ENCODE measurements at regions not wholly inside any gene's neighbourhood (a gene's known extent, or its start where the extent isn't known, plus 50 kb on each side); places are given as distances from the start of the nearest gene placed in this dataset.
"Not testable (repeated sequence)": the region's sequence is repeated elsewhere in the genome, so short reads cannot be mapped to it uniquely, and the experiment has no call there.

DNA sequence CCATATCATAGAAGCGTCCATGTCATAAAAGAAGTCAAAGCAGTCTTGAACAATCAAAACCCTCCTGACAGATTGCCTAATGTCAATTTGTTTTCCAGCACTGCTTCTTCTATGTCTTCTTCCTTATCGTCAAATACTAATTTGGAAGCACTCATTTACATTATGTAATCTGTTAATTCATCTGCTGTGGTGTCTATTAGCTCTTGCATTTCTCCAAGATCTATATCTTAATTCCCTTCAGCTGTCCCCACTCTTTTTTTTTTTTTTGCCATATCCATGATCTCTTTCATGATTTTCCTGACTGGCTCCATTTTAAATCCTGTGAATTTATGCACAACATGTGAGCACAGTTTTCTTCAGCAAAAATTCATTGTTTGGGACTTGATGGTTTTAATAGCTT, 560.5 kb upstream of the ARPP21 start:
- no peak for DNase-seq

DNA sequence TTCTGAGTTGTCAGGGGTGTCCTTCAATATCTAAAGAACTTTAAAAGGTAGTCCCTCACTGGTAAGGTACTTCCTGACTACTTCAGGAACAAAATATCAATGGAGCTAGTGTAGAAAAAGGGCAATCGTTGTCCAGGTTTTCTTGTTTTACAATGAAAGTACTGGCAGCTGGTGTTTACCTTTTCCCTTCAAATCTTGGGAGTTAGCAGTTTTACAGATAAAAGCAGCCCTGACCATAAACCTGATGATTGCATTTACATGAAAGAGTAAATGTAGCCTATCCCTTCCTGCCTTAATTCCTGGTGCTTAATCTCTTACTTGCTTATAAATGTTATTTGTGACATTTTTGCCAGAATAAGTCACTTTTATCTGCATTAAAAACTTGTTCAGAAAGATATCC, 559.9 kb upstream of the ARPP21 start:
- DNase-seq, result no peak

DNA sequence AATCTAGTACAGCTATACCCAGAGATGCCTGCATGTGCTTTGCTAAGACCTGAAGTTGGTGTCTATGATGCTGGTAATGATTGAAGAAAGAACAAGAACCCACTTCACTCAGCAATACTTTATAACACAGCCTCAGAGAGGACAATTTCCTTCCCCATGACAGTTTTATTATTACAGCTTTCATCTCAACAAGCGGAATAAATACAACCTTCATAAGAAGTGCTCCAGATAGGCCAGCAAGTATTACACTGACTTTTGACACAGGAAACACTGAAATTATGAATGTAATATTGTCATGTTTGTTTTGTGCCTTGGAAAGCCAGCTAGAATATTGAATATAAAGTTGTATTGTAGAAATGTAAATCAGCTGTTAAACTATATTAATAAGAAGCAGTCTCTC, 557.4 kb upstream of the ARPP21 start:
- no peak for DNase-seq

DNA sequence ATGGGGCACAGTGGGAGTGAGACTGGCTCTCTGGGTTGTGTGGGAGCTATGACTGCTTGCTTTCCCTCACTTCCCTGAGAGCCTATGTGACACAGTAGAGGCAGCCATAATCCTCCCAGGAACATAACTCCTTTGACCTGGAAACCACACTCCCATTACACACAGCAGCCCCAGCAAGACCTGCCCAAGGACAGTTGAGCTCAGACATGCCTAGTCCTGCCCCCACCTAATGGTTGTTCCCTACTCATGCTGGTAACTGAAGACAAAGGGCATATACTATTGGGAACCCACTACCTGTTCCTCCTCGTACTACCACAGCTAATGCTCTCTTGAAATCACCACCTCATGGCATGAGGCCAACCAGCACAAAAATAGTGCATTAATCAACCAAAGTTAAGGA, 550.4 kb upstream of the ARPP21 start:
- no peak for DNase-seq

DNA sequence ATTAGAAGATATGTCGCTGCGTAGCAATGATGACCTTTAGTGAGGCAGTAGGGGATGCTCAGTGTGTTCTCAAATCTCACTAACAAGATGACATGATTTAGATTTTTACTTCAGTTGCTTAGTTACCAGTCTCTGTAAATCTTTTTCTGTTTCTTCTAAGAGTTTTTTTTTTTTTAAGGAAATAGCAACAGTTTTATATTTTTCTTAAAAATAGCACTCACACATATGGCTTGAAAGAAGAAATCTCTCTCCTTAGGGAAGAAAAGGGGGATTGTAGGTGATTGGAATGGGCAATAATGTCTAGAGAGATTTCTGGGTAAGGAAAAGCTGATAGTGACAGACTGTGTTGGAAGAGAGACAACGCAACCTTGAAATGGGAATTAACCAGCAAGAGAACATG, 524.6 kb upstream of the ARPP21 start:
- no peak for DNase-seq

DNA sequence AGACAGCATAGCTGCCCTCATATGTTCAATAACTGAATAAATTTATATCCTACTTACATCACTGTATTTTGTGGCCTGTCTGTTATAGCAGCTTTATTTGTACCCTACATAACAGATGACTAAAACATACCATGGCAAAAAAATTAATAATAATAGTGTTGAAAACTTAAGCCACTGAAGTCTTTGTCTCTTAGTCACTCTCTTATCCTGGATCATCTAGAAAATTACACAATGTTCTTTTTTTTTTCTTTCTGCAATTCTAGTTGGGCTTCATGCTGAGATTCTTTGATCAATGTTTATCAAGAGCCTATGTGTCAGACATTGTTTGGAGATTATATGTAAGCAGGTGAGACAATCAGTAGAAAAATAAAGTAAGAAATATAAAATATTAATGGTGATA, 519.3 kb upstream of the ARPP21 start:
- no peak for DNase-seq

DNA sequence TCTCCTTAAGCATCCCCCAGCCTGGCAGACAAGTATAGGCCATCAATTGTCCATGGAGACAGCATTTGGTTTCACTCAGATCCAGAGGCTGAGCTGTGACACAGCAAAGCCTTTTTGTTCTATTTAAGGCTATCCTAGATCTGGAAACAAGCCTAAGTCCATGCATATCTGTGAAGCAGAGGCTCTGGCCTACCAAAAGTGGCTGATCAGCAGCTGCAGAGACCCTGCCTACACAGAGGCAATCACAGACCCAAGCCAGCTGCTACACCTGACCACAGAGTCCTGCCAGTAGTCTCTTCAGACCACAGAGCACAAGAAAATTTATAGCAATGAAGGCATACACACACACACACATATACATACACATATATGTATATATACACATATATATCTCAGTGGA, 501.7 kb upstream of the ARPP21 start:
- DNase-seq, result no peak

DNA sequence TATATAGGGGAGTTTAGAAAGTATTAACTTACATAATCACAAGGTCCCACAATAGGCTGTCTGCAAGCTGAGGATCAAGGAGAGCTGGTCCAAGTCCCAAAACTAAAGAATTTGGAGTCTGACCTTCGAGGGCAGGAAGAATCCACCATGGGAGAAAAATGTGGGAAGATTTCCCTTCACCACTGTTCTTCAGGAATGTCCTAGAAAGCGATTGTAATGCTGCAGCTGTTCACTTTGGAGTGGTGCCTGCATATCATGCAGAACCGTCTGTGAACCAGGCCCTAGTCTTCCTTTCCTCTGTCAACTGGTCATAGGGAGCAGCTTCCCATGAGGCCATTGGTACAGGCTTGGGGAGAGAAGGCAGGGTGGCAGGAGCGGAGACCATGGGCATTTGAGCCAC, 497.9 kb upstream of the ARPP21 start:
- no peak for DNase-seq

DNA sequence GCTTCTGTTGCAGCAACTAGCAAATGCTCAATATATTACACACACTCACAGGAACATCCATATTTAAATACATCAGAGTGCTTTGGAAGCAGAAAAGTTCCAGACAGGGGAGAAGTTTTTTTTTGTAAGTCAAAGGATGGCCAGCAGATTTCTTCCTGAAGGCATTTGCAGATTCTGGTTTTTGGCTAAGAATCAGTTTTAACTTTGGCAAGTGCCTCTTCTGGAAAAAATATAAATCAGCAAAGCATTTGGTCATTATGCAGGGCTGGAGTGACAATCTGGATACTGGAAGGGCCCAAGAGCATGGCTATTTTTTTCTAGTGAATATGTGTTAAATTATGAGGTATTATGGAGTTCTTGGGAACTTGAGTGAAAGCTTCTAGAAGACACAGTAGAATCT, 495.3 kb upstream of the ARPP21 start:
- DNase-seq, result no peak

DNA sequence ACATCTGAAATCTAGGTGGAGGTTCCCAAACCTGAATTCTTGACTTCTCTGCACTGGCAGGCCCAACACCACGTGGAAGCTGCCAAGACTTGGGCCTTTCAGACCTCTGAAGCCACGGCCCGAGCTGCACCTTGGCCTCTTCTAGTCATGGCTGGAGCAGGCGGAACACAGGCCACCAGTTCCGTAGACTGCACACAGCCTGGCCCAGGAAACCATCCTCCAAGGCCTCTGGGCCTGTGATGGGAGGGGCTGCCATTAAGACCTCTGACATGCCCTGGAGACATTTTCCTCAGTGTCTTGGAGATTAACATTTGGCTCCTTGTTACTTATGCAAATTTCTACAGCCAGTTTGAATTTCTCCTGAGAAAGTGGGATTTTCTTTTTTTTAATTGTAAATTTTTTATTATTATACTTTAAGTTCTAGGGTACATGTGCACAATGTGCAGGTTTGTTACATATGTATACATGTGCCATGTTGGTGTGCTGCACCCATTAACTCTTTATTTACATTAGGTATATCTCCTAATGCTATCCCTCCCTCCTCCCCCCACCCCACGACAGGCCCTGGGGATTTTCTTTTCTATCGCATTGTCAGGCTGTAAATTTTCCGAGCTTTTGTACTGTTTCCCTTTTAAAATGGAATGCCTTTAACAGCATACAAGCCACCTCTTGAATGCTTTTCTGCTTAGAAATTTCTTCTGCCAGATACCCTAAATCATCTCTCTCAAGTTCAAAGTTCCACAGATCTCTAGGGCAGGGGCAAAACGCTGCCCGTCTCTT, 492.9 kb upstream of the ARPP21 start:
- DNase-seq, result not testable (repeated sequence)

DNA sequence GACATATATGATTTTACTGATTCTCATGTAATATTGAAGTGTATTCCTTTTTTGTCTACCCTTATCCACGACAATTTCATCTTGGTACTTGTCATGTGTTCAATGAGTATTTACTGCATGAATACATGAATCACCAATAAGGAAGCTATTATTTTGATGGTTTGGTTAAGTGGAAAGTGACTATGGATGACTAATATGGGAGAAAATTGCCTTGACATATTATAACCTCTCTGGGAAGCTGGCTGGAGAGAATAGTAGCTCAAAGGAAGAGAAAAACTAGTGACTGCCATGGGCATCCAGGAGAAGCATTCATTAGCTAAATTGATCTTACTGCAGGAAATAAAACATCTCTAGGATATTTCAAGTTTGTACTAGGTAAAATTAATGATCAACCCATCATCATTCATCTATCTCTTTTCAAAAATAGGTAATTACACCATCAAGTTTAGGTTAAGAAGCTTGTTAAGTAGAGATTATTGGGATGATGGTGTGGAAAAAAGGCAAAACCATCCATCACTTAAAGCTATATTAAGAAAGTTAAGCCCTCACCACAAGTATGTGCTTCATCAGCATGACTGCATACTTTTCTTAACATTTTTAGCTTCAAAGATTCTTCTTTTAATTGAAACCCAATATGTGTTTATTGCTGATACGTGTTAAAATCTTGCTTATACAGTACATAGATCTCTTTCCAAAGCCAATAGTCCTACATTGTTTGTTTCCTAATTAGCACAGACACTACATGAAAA, 455.2 kb upstream of the ARPP21 start:
- no peak for DNase-seq

DNA sequence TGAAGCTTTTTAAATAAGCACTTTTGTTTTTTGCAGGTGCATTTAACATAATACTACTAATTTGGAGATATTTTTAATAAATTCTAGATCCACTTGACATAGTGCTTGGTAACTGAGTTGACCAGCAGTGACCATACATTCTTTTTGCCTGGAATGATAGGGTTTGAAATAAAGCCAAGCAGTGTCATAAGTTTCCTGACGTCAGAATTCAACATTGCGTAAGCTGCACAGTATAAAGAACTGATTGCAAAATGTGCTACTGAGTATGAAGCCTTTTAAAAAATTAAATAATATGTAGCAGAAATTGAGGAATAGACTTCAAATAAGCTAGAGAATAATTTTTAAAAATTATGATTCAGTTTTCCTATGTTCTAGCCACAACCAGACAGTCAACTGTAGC, 454.6 kb upstream of the ARPP21 start:
- DNase-seq, result no peak

DNA sequence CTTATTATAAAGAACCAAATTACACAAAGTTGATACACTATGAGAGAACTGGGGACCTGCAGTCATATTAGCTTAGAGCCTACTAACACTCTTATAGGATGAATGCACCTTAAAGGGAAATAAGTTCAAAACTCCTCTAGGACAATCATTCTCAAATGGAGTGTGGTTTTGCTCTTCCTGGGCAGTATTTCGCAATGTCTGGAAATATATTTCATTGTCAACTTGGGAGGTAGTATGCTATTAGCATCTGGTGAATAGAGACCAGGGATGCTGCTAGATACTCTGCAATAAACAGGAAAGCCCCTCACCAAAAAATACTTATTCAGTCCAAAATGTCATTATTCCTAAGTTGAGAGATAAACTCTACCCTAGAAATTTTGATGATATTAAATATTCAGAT, 451.4 kb upstream of the ARPP21 start:
- no peak for DNase-seq

DNA sequence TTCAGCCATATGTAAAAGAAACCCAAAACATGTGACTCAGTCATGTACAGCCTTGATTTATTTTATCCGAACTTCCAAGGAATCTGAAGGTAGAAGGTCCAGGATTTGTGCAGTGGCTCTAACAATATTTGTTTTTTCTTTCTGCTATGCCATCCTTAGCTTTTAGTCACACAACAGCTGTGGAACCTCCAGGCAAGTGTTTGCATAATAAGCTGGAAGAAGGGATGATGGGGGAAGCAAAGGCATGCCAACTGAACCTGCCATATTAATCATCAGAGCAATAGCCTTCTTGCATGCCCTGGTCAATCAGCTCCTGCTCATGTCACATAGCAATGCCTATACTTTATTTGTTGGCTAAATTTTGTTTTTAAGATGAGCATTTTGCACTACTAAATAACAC, 444.7 kb upstream of the ARPP21 start:
- DNase-seq, result no peak

DNA sequence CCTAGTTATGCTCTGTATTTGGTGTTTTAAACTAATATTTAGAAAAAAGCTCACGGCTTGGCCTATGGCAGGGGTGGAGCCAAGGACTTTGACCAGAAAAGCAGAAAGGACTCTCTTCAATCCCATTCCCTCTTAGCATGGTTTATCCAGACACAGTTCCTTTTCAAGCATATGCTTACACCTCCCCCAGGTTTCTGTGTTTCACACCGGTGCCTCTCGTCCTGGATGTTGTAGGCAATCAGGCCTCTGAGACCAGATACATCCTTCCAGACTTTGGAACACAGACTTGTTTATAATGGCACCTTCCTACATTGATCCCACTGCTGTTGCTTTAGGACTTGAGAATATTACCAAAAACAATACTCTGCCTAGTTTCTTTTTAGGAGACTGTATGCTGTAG, 440.5 kb upstream of the ARPP21 start:
- no peak for DNase-seq

DNA sequence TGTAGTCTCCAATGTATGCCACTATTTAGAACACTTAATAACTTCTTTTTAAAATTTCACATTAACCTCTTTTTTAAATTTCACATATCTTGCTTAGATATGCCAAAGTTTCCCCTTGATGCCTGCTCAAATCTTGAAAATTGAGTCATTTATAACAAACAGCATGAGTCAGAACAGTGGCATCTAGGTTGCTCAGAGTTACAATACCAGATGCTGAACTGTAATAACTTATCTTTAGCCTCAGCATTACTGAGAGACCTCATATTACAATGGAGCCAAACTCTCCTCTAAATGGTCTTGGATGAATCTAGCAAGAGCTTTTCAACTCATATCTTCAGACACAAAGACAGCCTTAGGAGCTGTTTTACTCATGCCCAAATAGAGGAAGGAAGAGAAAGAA, 439.3 kb upstream of the ARPP21 start:
- DNase-seq, result no peak

DNA sequence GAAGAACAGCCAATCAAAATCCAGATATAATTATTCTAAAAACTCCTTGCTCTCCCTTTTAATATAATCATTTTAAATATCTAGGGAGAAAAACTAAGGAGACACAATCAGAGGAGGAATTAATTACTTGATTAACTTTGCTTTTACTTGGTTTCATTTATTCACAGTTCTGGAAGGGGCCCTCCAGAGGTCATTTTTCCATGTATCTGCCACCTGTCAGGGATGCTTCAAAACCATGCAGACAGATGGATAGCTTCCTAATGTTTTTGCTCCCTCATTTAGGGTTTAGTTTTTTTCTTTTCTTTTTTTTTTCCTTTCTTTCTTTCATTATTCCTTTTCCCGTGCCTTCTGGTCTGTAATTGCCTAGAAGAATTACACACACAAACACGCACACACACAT, 438.1 kb upstream of the ARPP21 start:
- no peak for DNase-seq

DNA sequence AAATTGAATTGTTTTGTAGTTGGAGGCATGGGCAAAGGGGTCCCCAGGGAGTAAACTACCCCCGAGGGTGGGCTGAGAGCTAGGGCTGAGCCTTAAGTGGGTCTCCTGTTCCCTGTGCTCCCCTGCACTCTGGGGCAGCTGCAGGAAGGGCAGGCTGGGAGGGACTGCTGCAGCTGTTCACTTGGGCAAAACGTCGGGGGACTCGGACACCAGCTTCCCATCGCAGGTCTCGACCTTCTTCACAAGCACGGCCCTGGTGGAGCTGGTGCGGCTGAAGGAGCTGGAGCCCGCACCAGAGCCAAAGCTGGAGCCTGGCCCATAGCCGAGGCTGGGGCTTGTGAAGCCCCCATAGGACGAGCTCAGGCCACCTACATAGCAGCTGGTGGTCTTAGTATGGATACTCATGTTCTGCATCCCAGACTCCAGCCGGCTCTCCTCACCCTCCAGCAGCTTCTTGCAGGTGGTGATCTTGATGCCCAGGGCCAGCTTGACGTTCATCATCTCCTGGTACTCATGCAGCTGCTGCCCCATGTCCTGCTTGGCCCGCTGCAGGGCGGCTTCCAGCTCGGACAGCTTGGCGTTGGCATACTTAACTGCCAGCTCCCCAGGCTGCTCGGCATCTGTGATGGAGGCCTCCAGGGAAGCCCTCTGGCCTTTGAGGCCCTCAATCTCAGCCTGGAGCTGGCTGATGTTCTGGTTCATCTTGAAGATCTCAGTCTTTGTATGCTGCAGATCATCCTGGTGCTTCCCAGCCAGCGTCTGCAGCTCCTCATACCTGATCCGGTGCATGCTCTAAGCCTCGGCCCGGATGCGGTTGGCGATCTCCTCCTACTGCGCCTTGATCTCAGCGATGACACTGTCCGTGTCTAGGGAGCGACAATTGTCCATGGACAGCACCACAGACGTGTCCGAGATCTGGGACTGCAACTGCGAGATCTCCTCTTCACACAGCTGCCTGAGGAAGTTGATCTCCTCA, 423.5 kb upstream of the ARPP21 start:
- DNase-seq, result no peak

DNA sequence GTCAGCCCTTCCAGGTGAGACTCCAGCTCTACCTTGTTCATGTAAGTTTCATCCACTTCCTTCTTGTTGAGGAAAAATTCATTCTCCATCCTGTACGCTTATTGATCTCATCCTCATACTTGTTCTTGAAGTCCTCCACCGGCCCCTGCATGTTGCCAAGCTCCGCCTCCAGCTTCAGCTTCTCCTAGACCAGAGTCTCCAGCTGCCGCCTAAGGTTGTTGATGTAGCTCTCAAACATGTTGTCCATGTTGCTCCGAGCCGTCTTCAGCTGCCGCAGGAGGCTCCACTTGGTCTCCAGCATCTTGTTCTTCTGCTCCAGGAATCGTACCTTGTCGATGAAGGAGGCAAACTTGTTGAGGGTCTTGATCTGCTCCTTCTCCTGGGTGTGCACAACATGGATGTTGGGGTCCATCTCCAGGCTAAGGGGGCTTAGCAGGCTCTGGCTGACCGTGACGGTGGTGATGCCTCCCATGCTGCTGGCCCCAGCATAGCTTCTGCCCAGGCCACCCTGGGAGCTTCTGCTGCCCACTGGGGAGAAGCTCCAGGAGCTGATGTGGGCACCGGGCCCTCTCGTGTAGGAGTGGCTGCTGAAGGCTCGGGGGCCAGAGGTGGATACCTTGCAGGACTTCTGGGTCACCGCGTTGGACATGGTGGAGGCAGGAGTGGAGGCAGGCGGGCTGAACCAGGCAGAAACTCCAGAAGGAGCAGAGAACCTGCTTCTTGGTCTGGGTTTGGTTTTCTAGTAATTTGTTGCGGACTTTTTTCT, 422.6 kb upstream of the ARPP21 start:
- DNase-seq, result no peak

DNA sequence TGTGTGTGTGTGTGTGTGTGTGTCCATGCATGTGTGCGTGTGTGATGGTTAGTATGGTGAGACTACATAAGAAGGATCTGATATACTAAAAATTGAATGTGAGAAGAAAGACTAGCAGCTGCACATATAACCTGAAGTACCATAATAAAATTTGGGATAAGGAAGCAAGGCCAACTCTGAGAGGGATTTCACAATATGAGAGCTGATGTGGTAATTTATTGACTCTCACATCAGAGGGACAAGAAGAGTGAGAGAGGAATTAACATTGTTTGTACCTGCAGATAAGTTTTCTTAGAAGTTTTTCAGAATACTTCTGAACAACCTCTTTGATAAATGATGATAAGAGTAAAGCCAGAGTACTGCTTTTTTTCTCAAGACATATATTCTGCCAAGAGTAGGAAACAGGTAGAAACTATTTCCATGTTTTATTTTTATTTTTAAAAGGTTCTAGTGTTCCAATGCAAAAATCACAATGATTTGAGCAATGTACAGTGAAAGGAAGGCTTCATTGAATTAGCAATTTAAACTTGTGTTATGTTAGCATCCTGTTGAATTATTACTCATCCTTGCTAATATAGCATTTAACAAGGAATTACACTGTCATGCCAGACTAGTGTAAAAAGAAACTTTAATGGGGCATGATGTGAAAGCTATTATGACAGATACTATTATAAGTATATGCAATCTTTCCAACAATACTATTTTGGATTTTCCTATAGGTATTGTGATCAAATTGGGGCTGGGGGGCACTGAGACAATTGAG, 415.5 kb upstream of the ARPP21 start:
- no peak for DNase-seq
